ENCODE measurements at regions not wholly inside any gene's neighbourhood (a gene's known extent, or its start where the extent isn't known, plus 50 kb on each side); places are given as distances from the start of the nearest gene placed in this dataset.

- TF ChIP-seq CTCF (IDR thresholded peaks at IDR 0.05; ENCODE audit: low read depth, low read length) (no peak), POLR2A (IDR thresholded peaks at IDR 0.05; ENCODE audit: extremely low read depth, insufficient read length) (no peak), MAX (IDR thresholded peaks at IDR 0.05; ENCODE audit: low read depth, low read length) (no peak)
Observed at GRCh38 chr6:17204533-17204932, 76.6 kb upstream of the RBM24 start.

Measured in NB4 (cell line).